ENCODE measurements at regions not wholly inside any gene's neighbourhood (a gene's known extent, or its start where the extent isn't known, plus 50 kb on each side); places are given as distances from the start of the nearest gene placed in this dataset.

GRCh38 chr4:173793937-173794510, 264.0 kb upstream of the HAND2 start:
- TF ChIP-seq POLR2A (IDR thresholded peaks at IDR 0.05), result no peak
- TF ChIP-seq CTCF (IDR thresholded peaks at IDR 0.05), result no peak

Measured in right lobe of liver (tissue), 4 donors.